NCI-H2171 (cell line): ENCODE measurements at regions not wholly inside any gene's neighbourhood (a gene's known extent, or its start where the extent isn't known, plus 50 kb on each side); places are given as distances from the start of the nearest gene placed in this dataset.

Experiments
- DNase-seq: peaks from one replicate; lab custom pipeline; 2025; lab: John Stamatoyannopoulos, UW

GRCh38 chr2:167424803-167425755 lies 536.8 kb downstream of the XIRP2 start:
- peak; percentile 80 for DNase-seq

DNA sequence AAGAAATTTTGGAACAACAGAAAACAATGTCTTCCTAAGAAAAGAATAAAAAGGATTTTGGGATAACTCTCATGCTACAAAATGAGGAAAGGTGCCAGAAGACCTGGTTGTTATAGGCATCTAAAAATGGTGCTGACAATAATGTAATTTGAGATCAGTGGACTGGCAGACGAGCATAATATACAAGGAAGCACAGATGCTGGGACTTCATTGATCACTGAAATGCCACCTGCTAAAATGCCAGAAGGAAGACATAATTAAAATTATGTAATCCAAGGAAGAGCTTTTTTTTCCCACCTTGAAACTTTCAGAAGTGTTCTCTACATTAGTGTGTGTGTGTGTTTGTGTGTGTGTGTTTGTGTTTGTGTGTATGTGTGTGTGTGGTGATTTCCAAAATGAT lies 535.9 kb downstream of the XIRP2 start:
- peak; percentile 91 for DNase-seq

DNA sequence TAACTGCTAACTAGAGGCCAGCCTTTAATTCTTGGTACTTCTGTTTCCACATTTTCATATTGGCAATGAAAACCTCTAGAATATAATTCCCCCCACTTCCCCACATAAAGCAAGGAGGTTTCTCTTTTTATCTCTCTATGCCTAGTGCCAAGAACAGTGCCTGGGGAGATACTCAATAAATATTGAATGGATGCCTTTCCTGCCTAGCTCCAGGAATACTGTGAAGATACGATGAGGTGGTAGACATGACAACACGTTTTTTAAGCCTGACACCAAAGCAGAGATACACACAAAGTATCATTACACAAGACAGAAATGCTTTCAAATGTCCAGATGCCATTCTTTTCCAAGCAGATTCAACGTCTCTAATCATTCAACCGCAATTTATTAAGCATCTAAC lies 535.5 kb downstream of the XIRP2 start:
- DNase-seq, result peak; percentile 76

DNA sequence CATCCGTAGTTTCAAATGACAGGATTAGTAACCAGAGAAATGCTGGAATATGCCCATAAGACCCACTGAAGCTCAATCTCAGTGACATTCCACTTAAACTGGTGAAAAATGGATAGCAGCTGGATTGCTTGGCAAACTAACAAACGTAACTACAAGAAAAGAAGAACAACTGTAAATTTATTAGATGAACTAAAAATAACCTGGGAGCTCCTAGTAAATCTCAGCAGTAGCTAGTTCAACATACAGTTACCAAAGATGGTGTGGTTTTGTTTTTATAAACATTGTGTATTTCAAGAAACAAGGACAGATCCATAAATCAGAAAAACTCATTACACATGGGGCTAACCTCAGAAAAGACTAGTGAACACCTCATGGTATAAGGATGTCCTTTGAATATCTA lies 531.9 kb downstream of the XIRP2 start:
- no peak for DNase-seq

DNA sequence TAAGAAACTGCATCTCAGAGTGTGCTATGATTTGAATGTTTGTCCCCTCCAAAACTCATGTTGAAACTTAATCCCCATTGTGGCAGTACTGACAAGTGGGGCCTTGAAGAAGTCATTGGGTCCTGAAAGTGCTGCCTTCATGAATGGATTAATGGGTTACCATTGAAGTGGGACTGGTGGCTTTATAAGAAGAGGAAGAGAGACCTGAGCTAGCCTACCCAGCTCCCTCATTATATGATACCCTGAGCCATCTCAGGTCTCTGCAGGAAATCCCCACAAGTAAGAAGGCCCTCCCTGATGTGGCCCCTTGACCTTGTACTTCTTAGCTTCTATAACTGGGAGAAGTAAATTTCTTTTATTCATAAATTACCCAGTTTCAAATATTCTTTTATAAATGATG lies 526.8 kb downstream of the XIRP2 start:
- no peak for DNase-seq

- DNase-seq, result no peak
Measured at GRCh38 chr2:167411367-167411766, 523.1 kb downstream of the XIRP2 start.

DNA sequence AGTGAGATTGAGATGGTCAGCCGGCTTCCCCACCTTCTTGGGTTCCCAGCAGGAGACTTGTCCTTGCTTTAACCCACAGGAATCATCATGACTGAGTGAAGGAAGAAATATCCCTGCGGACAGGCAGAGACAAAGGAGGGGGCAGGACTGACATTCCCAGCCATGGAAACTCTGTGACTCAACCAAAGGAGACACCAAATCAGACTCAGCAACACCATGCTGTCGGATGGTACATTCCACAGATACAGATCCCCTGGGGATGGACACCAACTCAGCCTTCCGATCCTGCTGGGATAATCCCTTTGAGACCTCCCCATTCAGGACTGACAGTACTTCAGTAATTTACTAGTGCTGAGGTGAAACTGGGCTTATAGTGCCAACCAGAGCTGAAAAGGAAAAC lies 518.3 kb downstream of the XIRP2 start:
- no peak for DNase-seq

DNA sequence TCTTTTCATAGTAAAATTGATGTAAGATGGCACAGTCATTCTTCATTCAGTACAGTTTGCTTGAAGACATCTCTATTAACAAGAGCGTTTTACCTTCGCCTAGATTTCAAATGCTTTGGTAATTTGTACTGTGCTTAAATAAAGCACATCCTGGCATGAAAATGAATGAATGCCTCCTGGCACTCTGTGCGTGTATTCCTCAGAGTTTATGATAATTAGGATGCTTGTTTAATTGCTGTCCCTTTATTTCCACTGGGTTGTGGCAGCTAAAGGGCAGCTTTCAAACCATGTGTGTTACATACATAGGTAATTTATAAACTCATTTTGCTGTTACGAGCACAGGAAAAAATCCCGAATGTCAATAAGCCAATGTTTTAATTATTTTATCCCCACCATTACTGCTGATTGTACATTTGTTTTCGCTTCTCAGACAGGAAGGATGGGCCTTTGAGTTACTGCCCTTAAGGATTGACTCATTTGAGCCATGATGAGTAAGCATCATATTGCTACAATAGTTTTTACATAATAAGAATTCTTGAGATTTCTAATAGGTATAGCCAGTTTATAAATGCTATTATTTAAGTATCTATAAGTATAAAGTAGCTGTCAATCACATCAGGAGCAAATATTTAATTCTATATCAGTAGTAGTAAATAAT lies 516.5 kb downstream of the XIRP2 start:
- no peak for DNase-seq

DNA sequence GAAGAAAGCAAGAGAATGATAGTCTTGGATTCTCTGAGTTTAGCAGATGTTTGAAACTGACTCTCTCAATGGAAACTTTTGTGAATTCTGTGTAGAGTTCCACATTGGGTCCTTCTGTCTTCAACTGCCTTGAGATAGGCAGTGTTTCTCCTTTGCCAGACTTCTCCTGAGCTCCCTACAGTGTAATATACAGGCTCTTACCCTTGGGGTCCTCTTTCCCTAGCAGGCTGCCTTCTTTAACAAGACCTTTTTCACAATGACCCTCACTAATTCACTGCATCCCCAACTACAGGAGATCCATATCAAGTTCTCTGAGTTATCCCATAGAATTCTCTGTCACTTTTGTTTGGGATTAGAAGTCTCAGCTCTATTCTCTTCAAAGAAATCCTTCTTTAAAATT lies 513.0 kb downstream of the XIRP2 start:
- DNase-seq, result no peak

DNA sequence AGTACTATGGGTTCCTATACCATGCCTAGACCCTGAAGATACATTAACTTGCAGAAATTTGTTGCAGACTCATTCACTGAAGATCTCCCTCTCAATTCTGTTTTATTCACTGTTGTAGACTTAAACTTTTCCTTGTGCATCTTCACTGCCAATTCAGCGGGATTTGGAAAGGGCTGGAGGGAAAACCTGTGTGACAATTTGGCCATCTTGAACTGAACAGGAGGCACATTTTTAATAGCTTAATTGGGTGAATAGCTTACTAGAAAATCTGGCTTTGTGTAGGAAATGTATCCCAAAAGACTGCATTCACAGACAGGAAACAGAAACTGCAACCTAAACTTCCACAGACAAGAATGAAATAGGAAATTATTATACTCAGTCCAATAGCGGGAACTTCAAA lies 512.3 kb downstream of the XIRP2 start:
- DNase-seq, result no peak

DNA sequence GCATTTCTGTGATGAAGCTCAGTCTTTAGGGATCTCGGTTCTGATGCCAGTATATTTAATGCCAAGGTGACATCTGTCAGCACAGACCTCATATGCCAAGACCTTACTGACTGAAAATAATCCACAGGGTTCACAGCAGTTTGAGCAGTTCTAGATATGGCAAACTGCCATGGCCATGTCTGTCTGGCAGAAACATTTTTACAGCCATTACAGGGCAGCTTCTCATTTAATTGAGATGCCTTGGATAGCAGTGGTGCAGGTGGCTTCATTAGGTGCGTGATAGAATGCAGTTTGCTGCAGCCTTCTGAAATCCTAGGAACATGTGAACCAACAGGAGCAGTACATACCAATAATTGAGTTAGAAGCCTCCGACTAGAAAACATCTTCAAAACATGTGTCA lies 510.6 kb downstream of the XIRP2 start:
- peak; percentile 75 for DNase-seq

DNA sequence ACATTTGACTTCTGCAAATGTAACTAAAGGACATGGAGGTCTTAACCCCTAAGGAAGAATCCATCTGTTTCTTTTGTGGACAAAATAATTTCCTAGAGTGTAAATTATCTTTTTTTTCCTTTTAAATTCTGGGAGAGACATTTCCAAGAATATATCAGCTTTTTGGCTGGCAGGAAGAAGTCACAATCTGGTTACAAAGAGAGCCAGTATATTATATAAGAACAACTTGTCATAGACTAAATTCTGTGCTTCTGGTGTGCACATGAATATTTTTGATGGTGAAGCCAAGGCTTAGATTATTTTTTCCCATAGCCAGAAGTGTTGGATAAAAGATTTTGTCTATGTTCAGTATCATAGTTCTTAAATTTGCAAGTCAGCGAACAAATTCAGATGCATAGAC lies 500.6 kb downstream of the XIRP2 start:
- no peak for DNase-seq

DNA sequence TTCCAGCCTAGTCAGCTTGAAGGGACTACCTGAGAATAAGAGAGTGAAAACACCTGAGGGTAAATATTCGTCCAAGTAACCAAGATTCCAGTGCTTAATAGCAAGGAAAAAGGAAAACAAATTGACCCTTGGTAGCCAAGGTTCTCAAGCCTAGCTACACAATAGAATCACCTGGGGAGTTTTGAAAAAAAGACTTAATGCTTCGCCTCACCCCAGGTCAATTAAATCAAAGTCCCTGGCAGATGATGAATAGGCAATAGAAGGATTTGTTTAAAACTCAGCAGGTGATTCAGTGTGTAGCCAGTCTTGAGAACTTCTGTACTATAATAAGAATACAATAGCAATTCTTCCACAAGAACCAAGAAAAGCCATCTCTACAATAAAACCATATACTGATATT lies 500.2 kb downstream of the XIRP2 start:
- no peak for DNase-seq

GRCh38 chr2:167386694-167387093 lies 498.4 kb downstream of the XIRP2 start:
- DNase-seq, result no peak

GRCh38 chr2:167383610-167384194 lies 495.4 kb downstream of the XIRP2 start:
- DNase-seq, result no peak

DNA sequence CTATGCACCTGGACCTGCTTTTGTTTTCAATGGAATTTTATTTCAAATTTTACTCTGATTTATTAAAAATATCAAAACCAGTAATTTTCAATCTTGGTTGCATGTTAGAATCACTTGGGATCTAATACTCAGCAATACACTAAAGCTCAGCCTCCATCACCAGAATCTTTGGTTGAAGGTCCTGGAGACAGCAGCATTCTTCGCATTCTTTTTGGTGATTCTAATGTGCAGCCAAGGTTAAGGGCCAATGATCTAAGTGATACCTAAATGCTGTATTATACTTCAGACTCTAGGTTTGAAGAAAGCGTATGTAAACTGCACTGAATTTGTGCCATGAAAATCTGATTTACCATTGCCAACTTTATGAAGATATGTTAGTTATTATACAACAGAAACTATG lies 493.1 kb downstream of the XIRP2 start:
- DNase-seq, result no peak

DNA sequence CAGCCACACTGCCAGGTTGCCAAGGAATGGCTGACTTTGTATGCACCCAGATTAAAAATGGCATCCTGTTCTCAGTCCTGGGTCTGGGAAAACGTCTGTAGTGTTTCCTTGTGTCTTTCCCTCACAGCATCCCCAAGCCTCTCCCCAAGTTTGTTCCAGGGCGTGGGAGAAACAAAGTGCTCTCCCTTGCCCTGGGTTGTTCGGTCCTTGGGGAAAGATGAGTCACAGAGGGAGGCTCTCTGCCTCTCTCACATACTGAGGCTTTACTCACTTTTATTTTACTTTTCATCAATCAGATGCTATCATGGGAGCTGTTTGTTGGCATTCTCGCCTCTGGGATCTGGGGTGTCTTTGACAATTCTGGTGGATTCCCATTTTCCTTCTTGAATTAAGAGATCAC lies 492.3 kb downstream of the XIRP2 start:
- DNase-seq, result no peak

DNA sequence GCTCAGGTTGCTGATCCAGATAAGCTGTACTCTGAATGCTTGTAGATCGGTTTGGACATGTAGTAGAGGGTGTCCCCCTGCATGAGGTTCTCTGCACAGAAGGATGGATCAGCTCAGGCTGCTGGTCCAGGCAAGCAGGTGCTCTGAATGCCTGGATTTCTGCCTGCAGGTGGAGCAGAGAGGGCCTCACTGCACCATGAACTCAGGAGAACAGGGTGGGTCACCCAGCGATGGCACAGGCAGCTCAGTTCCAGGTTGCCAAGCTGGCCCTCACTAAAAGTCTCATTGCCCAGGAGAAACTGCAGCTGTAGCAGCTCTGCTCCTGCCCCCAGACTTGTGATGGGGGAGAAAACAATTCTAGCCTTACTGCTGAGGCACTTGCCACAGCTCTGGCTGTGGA lies 491.8 kb downstream of the XIRP2 start:
- DNase-seq, result no peak

DNA sequence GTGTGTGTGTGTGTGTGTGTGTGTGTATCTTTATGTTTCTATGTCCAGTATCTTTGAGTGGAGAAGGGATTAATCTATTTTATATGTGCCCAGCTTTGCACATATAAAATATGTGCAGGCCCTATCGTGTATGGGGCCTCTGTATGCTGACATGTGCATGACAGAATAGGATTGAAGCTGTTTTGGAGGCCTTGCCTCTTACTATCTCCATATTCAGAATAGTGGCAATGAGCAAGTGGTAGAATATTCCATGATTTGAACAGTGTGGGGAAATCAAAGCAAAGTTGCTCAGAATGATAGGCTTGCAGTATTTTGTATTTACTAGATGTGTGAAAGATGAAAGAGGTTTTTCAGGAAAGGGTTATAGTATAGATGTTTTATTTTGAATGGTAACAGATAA lies 480.8 kb downstream of the XIRP2 start:
- no peak for DNase-seq

GRCh38 chr2:167368371-167368770 lies 480.1 kb downstream of the XIRP2 start:
- no peak for DNase-seq

DNA sequence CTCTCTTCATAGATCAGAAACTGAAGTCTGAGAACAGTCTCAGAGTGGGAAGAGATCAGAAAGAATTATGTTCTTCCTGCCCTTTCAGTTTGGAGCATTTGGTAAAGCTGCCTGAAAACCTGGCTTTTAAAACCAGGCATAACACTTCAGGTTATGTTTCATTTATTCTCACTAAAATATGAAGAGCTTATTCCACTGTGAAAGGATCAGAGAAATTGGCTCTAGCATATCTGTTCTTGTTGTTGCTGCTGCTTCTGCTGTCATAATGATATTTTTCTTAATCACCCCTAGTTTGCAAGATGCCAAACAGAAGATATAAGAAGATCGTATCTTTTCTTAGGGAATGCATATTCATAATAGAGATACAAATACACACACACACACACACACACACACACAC lies 476.9 kb downstream of the XIRP2 start:
- no peak for DNase-seq

DNA sequence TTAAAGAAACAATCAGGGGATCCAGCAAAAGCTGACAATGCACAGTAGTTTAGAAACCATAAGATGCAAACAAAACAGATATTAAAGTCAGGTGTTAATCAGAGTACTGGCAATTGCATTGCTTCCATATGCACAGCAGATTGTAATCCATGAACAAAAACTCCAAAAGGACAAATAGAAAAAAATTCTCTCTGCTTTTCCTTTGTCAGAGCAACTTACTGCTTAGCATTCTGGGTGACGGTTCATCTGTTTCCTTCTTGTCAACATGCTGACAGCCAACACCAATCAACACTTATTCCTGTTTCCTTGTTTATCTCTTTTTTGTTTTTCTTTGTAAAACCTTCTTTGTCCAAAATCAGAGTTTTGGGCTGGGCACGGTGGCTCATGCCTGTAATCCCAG lies 473.1 kb downstream of the XIRP2 start:
- no peak for DNase-seq

DNA sequence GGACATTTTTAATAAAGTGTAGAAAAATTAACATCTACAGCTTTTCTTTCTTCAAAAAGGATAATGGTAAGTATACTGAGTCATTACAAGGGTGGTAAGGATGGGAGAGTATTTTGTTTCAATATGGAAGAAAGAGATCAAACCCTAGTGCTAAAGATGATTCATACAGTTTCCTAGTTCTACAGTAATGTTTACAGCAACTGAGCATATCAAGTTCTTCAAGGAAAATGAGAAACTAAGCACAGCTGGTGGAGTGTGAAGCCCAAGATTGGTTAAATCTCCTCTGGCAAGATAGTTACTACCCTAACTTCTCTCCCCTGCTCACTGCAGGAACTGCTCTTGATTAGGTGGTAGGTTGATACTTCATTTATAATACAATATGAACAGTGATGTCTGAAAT lies 467.5 kb downstream of the XIRP2 start:
- peak; percentile 6 for DNase-seq
